KOPT-K1 (cell line): ENCODE measurements at regions not wholly inside any gene's neighbourhood (a gene's known extent, or its start where the extent isn't known, plus 50 kb on each side); places are given as distances from the start of the nearest gene placed in this dataset.

Source experiments
- H3K27ac ChIP-seq: fragments of 200-600 bp; sonication (generic); 2 replicates; pipeline ENCODE4 v1.5.1; 2016; ENCODE audit warnings: antibody characterized with exemption, mild to moderate bottlenecking, low read depth, low read length; ENCODE audit not compliant: poor library complexity, severe bottlenecking
- H3K36me3 ChIP-seq: fragments of 200-600 bp; sonication (generic); 2 replicates; pipeline ENCODE4 v1.5.1; 2017; ENCODE audit warnings: antibody characterized with exemption, mild to moderate bottlenecking, low read length, moderate library complexity; ENCODE audit not compliant: insufficient read depth
- H3K9me3 ChIP-seq: fragments of 200-600 bp; sonication (generic); 2 replicates; pipeline ENCODE4 v1.5.1; 2017; ENCODE audit warnings: antibody characterized with exemption, low read length, mild to moderate bottlenecking; ENCODE audit not compliant: insufficient read depth, poor library complexity, severe bottlenecking

DNA sequence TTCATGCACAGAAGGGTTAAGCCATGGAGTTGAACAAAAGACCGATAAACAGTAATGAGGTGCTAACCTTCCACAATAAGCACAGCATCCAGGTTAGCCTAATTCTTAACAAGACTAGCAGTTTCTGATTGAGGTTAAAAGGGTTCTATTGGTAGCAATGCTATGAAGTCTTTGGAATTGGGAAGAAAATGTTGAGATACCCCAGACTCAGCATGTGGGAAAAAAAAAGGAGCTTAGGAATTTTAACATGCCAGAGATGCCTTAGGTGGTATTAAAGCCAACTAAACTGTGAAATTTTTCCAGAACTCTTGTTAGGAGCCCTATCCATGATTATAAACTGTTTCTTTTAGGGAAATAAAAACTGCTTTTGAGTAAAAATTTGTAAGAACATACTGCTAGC is 391.7 kb downstream of the GABRG1 start:
- no peaks in the 10 kb centered on the region for H3K36me3 ChIP-seq
- no peak overlapping the region for H3K27ac ChIP-seq
- no peaks in the 10 kb centered on the region for H3K9me3 ChIP-seq

DNA sequence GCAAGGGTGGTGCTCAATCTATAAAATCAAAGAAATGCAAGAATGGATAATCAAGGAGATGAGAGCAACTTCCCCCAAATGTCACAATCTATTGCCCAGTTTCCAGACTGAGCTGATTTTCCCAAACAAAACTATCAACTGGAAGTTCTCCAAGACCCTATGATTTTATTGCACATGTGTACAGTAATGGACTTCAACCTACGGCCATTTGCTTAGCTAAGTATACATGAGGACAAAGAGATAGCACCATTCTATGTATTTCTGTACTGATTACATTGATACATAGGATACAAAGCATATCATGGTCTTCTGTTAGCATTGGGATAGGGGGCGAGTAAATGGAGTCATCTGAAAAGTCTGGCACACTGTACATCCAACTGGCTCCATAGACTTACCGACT is 407.8 kb downstream of the GABRG1 start:
- Histone ChIP-seq H3K27ac (no peak overlapping the region), H3K36me3 (no peaks in the 10 kb centered on the region), H3K9me3 (no peaks in the 10 kb centered on the region)

DNA sequence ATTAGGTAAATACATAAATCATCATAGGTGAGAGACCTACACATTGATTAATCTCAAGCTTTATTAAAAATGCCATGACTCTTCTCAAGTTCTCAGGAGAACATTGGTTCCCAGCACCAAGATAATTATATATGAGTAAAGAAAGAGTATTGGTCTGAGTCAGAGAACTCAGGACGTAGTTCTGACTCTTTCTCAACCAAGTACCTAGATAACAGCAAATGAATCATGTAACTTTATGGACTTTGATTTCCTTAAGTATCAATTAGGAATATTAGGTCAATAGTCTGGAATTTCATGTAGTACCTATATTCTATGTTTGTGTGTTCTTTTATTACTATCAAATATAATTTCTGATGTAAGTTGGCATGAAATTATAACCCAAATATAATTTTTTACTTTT is 409.9 kb downstream of the GABRG1 start:
- no peaks in the 10 kb centered on the region for H3K9me3 ChIP-seq
- H3K36me3 ChIP-seq: no peaks in the 10 kb centered on the region
- no peak overlapping the region for H3K27ac ChIP-seq

DNA sequence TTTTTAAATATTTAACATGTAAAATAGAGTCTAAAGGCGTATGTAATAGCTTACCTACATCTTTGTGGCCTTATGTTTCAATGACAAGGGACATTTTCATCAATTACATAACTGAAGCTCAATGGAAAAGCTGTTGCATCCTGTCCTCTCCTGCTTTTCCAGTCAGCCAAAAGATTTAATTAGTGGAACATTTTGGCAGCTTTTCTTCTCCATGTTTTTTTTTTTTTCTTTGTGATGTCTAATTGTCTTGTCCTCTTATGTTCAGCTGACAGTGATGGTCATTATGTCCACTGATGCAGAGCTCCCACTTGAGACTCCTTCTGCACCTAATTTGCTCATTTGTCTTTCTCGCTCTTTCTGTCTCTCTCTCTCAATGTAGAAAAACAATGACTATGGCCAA is 422.2 kb downstream of the GABRG1 start:
- Histone ChIP-seq H3K36me3 (no peaks in the 10 kb centered on the region), H3K9me3 (no peaks in the 10 kb centered on the region), H3K27ac (no peak overlapping the region)

DNA sequence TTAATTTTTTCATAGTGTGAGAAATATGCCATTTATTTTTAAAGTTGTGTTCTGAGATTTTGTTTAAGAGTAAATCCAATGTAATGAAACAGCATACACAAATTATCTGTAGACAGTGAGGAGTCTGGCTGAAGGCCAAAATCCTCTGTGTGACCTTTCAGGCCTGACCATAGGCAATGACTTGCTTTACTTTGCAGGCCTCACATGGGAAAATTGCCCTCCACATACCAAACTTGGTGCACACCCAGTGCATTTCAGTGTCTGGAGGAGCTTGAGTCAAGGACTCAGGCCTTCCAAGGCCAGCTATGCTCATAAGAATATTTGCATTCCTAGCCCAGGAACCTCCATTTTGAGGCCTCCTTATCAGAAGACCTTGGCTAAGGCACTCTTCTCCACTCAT is 430.1 kb downstream of the GABRG1 start:
- no peaks in the 10 kb centered on the region for H3K9me3 ChIP-seq
- no peak overlapping the region for H3K27ac ChIP-seq
- no peaks in the 10 kb centered on the region for H3K36me3 ChIP-seq

DNA sequence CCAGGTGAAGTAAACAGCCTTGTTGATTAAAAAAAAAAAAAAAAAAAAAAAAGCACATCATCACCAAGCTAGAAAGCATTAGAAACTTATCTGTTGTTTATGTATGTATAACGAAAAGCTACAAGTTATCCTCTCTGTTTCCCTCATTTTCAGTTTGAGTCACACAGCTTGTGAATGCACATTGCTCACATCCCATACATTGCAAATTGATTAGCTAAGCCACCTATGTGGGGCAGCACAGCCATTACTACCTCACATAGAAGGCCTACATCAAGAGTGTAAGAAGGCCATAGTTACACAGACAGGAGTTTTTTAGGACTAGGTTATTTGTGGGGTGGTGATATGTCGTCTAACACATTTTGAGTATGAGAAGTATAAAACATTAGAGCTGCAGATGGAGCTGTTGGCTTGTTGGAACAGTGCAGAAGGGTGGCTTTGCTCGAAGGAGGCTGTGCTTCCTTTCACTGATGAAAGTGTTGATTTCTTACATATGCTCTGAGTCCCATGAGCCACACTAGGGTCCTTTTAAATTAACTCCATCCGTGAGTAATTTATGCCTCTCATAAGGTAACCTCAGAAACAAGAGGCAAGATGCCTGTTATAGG is 431.6 kb downstream of the GABRG1 start:
- H3K9me3 ChIP-seq: no peaks in the 10 kb centered on the region
- no peaks in the 10 kb centered on the region for H3K36me3 ChIP-seq
- no peak overlapping the region for H3K27ac ChIP-seq

DNA sequence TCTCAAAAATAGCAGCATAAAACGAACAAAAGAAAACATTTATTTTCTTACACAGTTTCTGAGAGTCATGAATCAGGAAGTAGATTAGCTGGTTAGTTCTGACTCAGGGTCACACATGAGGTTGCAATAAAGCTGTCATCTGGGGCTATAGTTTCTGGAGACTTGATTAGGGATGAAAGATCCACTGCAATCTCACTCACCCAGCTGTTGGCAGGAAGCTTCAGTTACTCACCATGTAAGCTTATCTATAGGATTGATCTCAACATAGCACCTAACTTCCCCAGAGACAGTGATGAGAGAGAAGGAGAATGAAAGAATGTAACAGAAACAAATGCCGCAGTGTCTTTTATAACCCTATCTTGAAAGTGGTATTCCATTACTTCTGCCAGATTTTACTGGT is 435.5 kb downstream of the GABRG1 start:
- no peak overlapping the region for H3K27ac ChIP-seq
- H3K36me3 ChIP-seq: no peaks in the 10 kb centered on the region
- no peaks in the 10 kb centered on the region for H3K9me3 ChIP-seq

DNA sequence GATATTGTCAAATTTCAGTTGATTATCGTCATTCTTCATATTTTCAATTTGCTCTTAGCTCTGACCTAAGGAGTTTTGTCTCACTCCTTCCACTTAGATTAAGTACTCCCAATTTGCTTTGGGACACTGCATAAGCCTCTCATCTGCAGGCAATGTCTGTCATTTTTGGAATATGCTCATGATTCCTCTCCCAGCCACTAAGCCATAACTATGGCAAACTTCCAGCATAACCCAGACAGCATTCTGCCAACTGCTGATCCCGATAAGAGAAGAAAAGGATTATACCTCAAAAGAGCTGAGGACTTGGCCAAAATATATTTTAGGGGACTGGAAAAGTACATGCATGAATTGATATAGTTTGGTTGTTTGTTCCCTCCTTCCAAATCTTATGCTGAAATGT is 444.4 kb downstream of the GABRG1 start:
- no peak overlapping the region for H3K27ac ChIP-seq
- H3K9me3 ChIP-seq: no peaks in the 10 kb centered on the region

DNA sequence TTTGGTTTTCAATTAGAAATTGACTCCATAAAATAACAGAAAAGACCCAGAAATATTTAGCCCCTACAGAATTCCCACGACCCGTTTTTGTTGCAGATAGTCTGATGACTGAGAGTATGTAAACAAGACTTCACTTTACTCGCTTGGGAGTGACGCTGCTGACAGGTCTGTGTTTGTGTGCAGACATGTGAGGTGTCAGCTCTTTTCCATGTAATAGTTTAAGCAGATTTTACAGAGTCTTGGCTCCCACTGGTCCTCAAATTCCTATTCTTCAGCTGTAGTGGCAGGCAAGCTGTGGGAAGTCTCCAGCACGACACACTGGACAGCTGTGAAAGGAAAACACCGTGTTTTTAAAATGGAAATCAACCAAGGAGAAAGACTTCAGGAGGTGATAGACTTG is 455.7 kb downstream of the GABRG1 start:
- no peak overlapping the region for H3K27ac ChIP-seq
- H3K9me3 ChIP-seq: no peaks in the 10 kb centered on the region
- H3K36me3 ChIP-seq: no peaks in the 10 kb centered on the region

More for the DNA sequence above, 444.4 kb downstream of the GABRG1 start:
- H3K36me3 ChIP-seq: no peaks in the 10 kb centered on the region

DNA sequence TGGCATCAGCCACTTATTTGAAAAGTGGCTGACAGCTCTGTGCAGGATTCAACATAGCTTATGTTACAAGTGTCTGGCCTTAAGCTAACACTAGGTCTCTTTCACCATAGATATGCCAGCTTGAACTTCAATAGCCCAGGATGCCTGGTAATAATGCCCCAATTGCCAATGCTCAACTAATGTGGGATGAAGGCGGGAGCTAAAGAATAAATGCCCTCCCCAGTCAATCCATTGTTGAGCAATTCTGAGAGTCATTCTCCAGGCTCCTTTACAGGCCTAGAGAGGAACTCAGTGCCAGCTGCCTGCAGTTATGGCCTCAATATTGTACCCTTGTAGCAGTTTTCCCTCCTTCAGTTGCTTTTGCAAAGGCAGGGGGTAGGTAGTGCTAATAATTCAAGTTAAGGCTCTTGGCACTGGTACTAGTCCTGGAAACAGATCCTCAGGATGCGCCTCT is 460.2 kb downstream of the GABRG1 start:
- no peak overlapping the region for H3K27ac ChIP-seq
- H3K36me3 ChIP-seq: no peaks in the 10 kb centered on the region
- no peaks in the 10 kb centered on the region for H3K9me3 ChIP-seq

DNA sequence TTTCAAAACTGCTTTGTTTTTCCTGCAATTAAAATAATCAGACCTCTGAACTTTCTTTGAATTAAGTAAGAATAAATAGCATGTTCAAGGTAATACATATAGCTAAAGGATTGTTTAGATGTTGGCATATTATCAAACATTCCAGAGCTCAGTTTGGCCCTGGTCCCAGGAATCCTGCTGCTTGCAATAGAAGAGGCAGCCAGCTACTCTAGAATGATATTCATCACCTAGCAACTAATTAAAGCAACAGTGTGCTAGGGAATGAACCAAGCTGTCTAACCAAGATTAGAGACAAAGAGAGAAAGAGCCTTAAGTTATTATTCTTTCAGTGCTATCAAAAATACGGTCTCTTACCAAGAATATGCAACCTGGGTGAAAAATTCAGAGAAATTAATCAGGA is 460.9 kb downstream of the GABRG1 start:
- Histone ChIP-seq H3K36me3 (no peaks in the 10 kb centered on the region), H3K9me3 (no peaks in the 10 kb centered on the region), H3K27ac (no peak overlapping the region)

DNA sequence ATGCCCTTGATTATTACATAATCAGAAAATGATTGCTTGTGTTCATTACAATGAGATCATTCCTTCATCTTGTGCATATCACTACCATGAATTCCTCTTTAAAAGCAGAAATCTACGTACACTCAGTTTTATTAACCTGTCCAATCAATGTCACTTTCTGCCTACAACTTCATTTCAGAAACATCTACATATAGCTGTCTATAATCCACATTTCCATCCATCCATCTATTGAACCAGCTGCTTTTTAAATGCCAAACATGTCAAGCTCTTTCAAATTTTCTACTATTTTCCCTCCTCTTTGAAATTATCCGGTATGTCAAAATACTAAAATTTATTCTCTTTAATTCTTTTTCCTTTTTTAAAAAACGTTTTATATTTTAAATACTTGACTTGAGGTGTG is 462.0 kb downstream of the GABRG1 start:
- Histone ChIP-seq H3K27ac (no peak overlapping the region), H3K9me3 (no peaks in the 10 kb centered on the region), H3K36me3 (no peaks in the 10 kb centered on the region)

DNA sequence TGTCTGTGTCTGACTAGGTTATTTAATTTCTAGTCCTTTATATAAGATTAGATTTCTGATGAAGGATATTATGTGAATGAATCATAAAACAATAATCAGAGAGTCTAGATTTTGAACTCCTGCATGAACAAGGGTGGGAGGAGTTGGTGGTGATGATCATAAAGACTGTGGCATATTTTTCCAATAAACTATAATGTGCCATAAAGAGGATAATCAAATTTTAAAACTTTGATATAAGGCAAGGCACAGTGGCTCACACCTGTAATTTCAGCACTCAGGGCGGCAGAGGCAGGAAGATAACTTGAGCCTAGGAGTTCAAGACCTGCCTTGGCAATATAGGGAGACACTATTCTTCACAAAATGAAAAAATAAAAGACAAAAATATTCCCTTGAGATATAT is 473.3 kb downstream of the GABRG1 start:
- no peaks in the 10 kb centered on the region for H3K9me3 ChIP-seq

DNA sequence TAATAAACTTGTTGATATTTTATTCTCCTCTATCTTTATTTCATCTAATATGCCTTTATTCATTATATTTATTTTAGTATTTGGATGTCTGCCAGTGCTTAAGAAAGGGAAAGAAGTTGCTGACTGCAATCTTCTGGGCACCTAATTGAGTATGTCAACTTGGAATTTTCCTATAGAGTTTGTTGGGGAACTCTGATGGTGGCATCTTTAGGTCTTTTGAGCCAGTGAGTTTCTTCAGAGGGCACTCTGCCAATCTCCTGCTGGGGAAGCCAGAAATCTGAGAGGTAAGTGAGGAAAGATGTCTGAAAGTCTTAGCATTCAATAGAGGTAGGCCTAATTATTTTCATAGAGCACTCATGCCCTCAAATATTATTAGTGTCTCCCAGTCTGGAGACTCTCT is 475.0 kb downstream of the GABRG1 start:
- Histone ChIP-seq H3K27ac (no peak overlapping the region), H3K9me3 (no peaks in the 10 kb centered on the region), H3K36me3 (no peaks in the 10 kb centered on the region)

More for the DNA sequence above, 473.3 kb downstream of the GABRG1 start:
- H3K27ac ChIP-seq: no peak overlapping the region
- no peaks in the 10 kb centered on the region for H3K36me3 ChIP-seq

DNA sequence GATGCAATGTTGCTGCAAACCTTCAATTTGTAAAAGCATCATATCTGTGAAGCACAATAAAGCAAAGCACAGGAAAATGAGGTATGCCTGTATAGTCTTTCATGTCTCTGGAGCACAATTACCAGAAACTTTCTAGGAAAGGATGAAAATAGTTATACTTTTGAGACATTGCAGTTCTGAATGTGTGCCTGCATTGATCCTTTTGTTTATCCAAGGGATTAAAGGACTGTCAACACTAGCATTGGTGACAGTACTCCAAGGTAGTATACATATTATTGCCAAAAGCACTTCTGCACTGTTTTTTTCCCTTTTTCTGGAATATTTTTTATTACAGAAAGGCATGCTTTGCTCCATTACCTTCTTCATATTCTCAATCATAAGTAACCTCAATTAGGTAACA is 476.0 kb downstream of the GABRG1 start:
- Histone ChIP-seq H3K36me3 (no peaks in the 10 kb centered on the region), H3K27ac (no peak overlapping the region), H3K9me3 (no peaks in the 10 kb centered on the region)

DNA sequence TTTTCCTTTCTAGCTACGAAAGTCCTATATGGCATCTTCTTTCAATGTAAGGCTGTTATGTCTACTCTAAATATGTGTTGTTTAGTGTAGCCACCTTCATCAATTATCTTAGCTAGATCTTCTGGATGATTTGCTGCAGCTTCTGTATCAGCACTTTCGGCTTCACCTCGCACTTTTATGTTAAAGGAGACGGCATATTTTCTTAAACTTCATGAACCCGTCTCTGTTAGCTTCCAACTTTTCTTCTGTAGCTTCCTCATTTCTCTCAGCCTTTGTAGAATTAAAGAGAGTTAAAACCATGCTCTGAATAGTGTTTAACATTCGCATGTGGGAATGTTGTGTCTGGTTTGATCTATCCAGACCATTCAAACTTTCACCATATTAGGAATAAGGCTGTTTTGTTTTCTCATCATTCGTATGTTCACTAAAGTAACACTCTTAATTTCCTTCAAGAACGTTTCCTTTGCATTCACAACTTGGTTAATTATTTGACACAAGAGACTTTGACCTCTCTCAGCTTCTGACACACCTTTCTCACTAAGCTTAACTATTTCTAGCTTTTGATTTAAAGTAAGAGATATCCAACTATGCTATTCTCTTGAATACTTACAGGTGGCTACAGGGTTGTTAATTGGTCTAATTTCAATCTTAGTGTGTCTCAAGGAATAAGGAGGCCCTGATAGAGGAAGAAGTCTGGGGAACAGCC is 476.8 kb downstream of the GABRG1 start:
- H3K27ac ChIP-seq: no peak overlapping the region
- H3K9me3 ChIP-seq: no peaks in the 10 kb centered on the region
- H3K36me3 ChIP-seq: no peaks in the 10 kb centered on the region
